IPS-11a (cell line): ENCODE measurements at regions not wholly inside any gene's neighbourhood (a gene's known extent, or its start where the extent isn't known, plus 50 kb on each side); places are given as distances from the start of the nearest gene placed in this dataset.
"Not testable (repeated sequence)": the region's sequence is repeated elsewhere in the genome, so short reads cannot be mapped to it uniquely, and the experiment has no call there.

Experiments
- H3K4me3 ChIP-seq: one replicate; pipeline ENCODE4 v1.5.1; 2013; ENCODE audit warnings: low read depth, low read length, control low read depth

DNA sequence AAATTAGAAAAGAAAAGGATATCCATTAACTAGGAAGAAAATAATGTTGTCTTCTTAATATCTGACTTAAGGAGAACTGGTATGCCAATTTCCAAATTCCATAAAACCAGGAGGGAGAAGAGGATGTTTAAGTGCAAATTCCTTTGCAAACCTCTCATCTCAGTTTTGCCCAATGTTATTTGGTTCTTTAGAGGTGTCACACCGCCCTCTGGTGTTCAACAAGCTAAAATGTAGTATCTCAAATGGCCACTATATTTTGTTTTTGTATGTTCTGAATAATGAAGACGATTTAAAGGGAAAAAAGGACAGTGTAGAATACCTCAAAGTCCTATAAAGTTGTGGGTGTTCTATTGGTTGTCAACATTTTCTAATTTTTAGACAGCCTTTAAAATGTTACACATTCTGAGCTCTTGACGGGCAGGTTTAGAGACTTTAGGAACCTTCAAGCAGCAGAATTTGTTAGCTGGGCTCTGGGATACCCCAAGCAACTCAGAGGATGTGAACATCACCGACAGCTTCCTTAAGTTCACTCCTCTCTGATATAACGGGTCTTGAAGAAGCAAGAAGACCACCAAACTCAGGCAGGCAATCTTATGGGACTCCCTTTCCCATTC lies 458.3 kb downstream of the MFSD1 start:
- H3K4me3 ChIP-seq = no peak overlapping the region

- not testable (repeated sequence) for H3K4me3 ChIP-seq
Observed at GRCh38 chr3:159261333-159261732, 459.5 kb downstream of the MFSD1 start.

DNA sequence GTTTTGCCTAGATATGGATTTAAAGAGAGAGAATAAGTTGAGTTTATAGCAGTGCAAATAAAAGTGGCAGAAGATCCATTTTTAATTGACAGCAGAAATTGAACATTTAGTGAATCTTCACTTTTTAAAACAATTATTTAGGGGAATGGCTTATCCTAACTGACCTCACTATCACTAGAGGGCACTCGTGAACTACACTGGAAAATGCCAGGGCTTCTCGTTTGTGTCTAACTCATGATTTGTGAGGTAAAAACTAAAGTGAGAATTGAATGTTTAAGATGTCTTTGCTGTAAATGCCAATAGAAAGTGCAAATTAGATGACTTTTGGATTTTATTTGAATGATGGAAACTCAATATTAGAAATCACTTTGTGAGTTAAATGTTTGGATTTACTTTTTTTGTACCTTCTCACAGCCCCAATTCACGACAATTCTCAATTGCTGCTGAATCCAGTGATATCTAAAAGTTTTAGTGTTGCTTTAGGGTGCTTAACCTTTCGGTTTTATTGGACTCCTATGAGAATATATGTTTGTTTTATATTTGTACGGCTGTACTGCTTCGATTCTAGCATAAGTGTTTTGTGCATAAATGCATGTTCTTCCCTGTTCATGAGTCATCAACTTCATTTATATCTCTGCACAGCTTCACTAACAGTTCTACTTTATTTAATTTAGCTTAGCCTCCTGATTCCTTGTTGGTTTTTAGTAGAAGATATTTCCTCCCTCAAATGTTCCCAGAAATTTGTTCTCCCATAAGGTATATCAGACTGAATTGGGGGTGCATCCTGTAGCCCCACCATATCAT lies 462.1 kb downstream of the MFSD1 start:
- no peak overlapping the region for H3K4me3 ChIP-seq

GRCh38 chr3:159265705-159266104 lies 463.9 kb downstream of the MFSD1 start:
- no peak overlapping the region for H3K4me3 ChIP-seq

- no peak overlapping the region for H3K4me3 ChIP-seq
Observed at GRCh38 chr3:159266779-159267178, 464.9 kb downstream of the MFSD1 start.

DNA sequence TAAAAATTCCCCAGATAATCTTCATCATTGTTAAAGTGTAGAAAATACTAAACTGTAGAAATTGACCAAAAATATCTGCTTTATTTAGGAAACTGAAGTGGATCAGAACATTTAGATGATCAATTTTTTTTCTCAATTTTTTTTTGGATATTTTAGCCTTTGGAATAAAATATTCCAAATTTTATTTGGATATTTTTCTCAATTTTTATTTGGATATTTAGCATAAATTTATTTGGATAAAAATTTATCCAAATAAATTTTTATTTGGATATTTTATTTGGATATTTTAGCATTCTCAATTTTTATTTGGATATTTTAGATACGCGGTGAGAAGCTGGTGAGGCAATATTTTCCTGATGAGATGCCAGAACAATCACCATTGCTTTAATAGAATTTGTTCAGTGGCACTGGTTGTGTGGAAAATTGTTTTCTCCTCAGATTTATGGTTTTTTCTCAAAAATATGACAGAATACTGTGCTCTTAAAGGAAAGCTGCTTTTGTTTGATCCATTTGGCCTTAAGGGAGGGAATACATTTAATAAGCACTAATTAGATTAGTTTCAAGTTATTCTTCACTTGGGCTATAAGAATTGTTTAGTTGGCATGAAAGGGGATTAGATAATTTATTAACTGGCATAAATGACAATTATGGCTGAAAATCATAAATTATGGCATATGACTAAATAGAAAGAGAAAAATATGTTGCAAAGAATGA lies 470.1 kb downstream of the MFSD1 start:
- no peak overlapping the region for H3K4me3 ChIP-seq

DNA sequence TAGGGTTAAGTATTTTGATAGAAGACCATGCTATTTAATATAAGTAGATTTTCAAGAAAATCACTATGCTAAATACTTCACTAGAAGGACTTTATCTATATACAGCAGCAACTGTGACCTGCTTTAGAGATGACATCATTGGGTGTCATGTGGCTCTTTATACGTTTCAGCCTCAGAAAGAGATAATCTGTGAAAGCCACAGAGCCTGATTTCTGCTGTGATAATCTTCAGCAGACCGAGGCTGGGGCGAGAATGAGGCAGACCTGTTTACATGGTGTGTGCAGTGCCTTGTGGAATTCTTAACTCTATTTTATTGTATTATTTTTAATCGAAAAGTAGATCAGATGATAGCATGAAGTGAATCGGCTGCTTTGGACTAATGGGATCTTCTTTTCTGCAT lies 471.2 kb downstream of the MFSD1 start:
- no peak overlapping the region for H3K4me3 ChIP-seq

DNA sequence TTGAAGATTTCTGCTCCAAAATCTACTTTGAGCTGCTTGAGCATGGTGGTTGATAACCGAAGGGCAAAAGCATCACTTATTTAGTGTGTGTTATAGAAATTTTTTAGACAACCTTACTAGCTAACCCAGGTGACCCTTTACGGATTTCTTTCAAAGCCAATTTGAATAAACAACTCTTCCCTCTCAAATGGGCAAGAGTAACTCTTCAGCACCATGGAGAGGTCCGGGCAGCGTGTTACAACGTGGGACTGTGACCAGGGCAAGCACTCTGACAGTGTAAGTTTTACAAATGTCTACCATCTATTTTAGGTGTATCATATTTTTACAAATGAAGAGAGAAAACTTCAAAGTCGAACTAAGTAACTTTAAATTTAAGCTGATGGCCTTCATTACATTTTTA lies 471.8 kb downstream of the MFSD1 start:
- H3K4me3 ChIP-seq = no peak overlapping the region

DNA sequence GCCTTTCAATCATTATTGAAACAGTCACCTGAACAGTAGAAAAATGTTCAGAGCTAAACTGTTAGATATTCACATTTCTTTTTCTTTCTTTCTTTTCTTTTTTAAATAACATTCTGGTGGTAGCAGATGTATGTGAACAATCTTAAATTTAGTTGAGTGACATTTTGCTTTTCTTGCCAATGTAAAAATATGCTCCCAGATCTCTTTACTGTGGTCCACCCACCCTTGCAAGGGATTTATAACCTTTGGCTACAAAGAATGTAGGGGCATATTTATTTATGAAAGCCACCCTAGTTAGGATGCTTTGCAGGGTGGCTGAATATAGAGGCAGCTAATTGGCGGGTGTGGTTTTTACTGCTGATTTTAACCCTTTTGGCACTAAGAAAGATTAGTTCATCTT lies 473.9 kb downstream of the MFSD1 start:
- H3K4me3 ChIP-seq = no peak overlapping the region

- no peak overlapping the region for H3K4me3 ChIP-seq
Observed at GRCh38 chr3:159277814-159278213, 476.0 kb downstream of the MFSD1 start.

DNA sequence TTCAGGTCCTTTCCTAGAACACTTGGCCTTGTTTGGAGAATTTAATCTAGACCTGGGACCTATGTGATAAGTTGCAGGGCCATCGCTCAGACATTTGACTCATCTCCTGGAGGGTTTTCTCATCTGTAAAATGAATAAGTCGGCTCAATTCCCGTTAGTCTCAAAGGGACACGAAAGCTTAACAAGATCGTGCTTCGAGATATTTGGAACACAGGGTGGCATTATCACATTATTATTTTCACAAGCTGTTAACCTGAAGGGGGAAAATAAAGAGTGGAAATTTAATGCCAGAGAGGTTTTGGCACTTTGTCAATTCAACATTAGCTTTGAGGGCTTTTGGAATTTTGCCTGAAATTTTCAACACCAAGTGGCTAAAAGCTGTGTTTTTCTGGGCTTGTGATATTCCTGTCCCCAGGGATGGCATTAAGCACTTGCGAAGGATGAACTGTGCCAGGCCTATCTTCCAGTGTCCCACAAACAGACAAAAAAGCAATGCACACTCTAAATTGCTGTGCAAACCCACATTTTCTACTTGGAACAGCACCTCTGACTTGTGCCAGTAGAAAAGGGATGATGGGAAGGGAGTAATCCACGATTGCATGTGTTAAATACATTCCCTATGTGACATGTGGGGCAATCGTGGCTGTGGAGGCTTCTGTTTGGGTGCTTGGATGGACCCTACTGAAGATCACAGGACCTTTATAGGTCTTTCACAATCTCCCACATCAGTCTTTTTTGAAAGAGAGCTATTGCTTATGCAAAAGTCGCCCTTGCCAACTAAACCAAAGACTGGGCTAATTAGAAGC lies 478.7 kb downstream of the MFSD1 start:
- no peak overlapping the region for H3K4me3 ChIP-seq

- H3K4me3 ChIP-seq = no peak overlapping the region
Observed at GRCh38 chr3:159293493-159293892, 491.6 kb downstream of the MFSD1 start.

DNA sequence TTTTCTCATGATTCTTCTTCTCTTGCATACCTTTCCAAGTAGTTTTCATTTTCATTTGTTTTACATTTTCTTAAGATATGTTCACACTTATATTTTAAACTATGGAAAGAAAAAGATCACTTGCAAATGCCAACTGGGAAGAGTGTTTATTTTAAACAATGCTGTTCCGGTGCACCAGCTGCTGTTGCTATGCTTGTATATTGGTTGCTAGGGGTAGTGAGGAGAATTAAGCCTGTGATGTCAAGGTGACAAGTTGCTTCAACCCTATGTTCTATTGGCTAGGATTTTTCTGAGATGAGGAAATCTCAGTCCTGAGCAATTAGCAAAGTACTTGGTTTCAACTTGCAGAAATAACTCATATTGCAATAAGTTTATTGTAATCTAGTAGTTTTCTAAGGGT lies 500.1 kb downstream of the MFSD1 start:
- no peak overlapping the region for H3K4me3 ChIP-seq

DNA sequence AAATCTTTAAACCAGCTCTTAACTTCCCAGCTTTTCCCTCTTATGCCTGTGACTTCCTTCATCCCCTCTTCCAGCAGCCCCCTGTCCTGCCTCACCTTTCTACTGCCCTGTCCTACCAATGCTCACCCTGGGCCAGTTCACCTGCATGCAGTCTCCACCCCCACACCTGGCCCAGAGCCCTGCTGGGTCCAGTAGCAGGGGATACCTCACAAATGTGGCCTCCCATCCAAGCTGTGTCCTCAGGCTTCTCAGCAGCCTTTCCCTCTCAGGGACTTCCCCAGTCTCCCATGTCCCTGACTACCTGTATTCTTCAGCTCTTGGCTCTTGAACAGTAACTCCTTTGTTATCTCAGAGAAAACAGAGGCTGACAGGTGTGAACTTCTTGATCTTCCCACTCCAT lies 503.2 kb downstream of the MFSD1 start:
- no peak overlapping the region for H3K4me3 ChIP-seq

DNA sequence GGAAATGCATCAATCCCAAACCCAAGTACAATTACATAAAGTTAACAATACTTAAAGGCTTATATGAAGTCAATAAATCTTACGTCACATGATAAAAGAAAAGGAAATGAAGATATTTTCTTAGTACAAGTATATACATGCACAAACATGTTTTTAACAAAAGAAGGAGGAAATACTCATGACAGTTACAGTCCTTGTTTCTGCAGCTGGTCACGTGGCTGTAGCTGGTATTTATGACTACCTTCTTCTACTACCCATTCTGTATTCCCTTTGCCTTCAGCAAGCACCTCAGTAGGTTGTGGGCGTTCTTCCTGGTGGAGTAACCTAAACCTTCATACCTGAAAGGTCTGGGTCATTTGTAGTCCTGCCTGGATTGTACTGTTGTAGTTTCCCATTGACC lies 514.9 kb downstream of the MFSD1 start:
- H3K4me3 ChIP-seq = not testable (repeated sequence)

GRCh38 chr3:159319156-159319555 lies 517.3 kb downstream of the MFSD1 start:
- H3K4me3 ChIP-seq = no peak overlapping the region

- no peak overlapping the region for H3K4me3 ChIP-seq
Observed at GRCh38 chr3:159322322-159322939, 520.6 kb downstream of the MFSD1 start.

GRCh38 chr3:159323848-159324247 lies 522.0 kb downstream of the MFSD1 start:
- no peak overlapping the region for H3K4me3 ChIP-seq

- H3K4me3 ChIP-seq = no peak overlapping the region
Observed at GRCh38 chr3:159326998-159327397, 525.1 kb downstream of the MFSD1 start.

DNA sequence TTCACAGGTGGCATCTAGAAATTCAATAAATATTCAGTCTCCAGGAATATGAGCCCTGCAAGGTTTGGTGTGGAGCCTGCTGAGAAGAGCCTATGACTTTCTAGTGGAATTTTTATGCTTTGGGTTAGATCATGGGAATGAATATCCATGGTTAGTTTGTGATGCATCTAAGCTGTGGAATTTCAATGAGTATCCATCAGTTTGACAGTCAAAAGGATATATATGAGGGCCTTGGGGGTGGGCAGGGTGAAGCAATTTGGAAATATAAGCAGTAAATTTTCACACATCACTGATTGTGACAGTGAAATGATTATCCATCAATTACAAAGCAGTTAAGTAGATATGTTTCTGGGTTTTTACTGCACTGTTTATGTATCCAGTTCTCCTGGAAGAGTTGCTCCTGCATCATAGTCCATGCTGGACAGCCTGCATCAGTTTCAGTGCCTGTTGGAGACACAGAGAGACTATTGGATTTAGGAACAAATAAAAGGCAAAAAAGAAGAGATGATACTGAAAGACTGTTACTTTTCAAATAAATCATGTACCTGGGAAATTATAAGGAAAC lies 530.8 kb downstream of the MFSD1 start:
- H3K4me3 ChIP-seq = no peak overlapping the region
